GM21786 (cell line): ENCODE measurements at regions not wholly inside any gene's neighbourhood (a gene's known extent, or its start where the extent isn't known, plus 50 kb on each side); places are given as distances from the start of the nearest gene placed in this dataset.
"Not testable (repeated sequence)": the region's sequence is repeated elsewhere in the genome, so short reads cannot be mapped to it uniquely, and the experiment has no call there.

Source experiments
- ATAC-seq: cut with Tn5 transposase; IDR thresholded peaks from one replicate; pipeline ENCODE4 v1.9.1; 2021; ENCODE audit not compliant: unreplicated experiment

GRCh38 chr5:34188001-34188822, 145.2 kb upstream of the C1QTNF3 start:
- not testable (repeated sequence) for ATAC-seq

GRCh38 chr5:34189246-34189645, 146.2 kb upstream of the C1QTNF3 start:
- not testable (repeated sequence) for ATAC-seq

- ATAC-seq, result not testable (repeated sequence)
These were observed 146.9 kb upstream of the C1QTNF3 start for GRCh38 chr5:34189752-34190411.

GRCh38 chr5:34190466-34190865, 147.5 kb upstream of the C1QTNF3 start:
- ATAC-seq, result not testable (repeated sequence)

- not testable (repeated sequence) for ATAC-seq
These were observed 148.3 kb upstream of the C1QTNF3 start for GRCh38 chr5:34191279-34191744.

GRCh38 chr5:34192064-34192922, 149.3 kb upstream of the C1QTNF3 start:
- ATAC-seq, result not testable (repeated sequence)

GRCh38 chr5:34192923-34193262, 149.9 kb upstream of the C1QTNF3 start:
- not testable (repeated sequence) for ATAC-seq

GRCh38 chr5:34193297-34193696, 150.3 kb upstream of the C1QTNF3 start:
- not testable (repeated sequence) for ATAC-seq

GRCh38 chr5:34193804-34194203, 150.8 kb upstream of the C1QTNF3 start:
- not testable (repeated sequence) for ATAC-seq

- not testable (repeated sequence) for ATAC-seq
These were observed 153.1 kb upstream of the C1QTNF3 start for GRCh38 chr5:34196091-34196490.

GRCh38 chr5:34205347-34205746, 162.3 kb upstream of the C1QTNF3 start:
- ATAC-seq, result not testable (repeated sequence)

- not testable (repeated sequence) for ATAC-seq
These were observed 174.4 kb upstream of the C1QTNF3 start for GRCh38 chr5:34217386-34217785.

- not testable (repeated sequence) for ATAC-seq
These were observed 178.5 kb upstream of the C1QTNF3 start for GRCh38 chr5:34221329-34222073.

- not testable (repeated sequence) for ATAC-seq
These were observed 180.1 kb upstream of the C1QTNF3 start for GRCh38 chr5:34223158-34223557.

- ATAC-seq, result not testable (repeated sequence)
These were observed 187.4 kb upstream of the C1QTNF3 start for GRCh38 chr5:34230402-34230801.

GRCh38 chr5:34243802-34244201, 200.8 kb upstream of the C1QTNF3 start:
- ATAC-seq, result not testable (repeated sequence)

- peak; percentile 61 for ATAC-seq
These were observed 201.4 kb upstream of the C1QTNF3 start for GRCh38 chr5:34244281-34245031.

- ATAC-seq, result peak; percentile 79
These were observed 202.0 kb upstream of the C1QTNF3 start for GRCh38 chr5:34245032-34245394.

GRCh38 chr5:34245813-34246212, 202.8 kb upstream of the C1QTNF3 start:
- not testable (repeated sequence) for ATAC-seq

- ATAC-seq, result not testable (repeated sequence)
These were observed 215.6 kb upstream of the C1QTNF3 start for GRCh38 chr5:34258598-34258997.
